Fibroblast of lung (primary cell): ENCODE measurements at regions not wholly inside any gene's neighbourhood (a gene's known extent, or its start where the extent isn't known, plus 50 kb on each side); places are given as distances from the start of the nearest gene placed in this dataset.

Experiments used
- DNase-seq, 2 donors: peaks; one replicate each; pipeline versions ENCODE4 v3.0.0 to v3.0.0-alpha.2; 2010; ENCODE audit warnings: low read depth in 2 of 2
- H2AFZ ChIP-seq: 2 replicates; pipeline ENCODE4 v1.5.1; 2012; ENCODE audit warnings: low read length, control low read depth, inconsistent platforms
- H3K27ac ChIP-seq: 2 replicates; pipeline ENCODE4 v1.5.1; 2011; ENCODE audit warnings: low read length, control low read depth; ENCODE audit not compliant: insufficient read depth
- H3K27me3 ChIP-seq: 2 replicates; pipeline ENCODE4 v1.5.1; 2011; ENCODE audit warnings: mild to moderate bottlenecking, low read length; ENCODE audit not compliant: control insufficient read depth, insufficient read depth
- H3K36me3 ChIP-seq: 2 replicates; pipeline ENCODE4 v1.5.1; 2011; ENCODE audit warnings: low read length; ENCODE audit not compliant: control insufficient read depth, insufficient read depth
- H3K4me1 ChIP-seq: 2 replicates; pipeline ENCODE4 v1.5.1; 2011; ENCODE audit warnings: low read length; ENCODE audit not compliant: control insufficient read depth, insufficient read depth; ENCODE audit errors: extremely low read depth
- H3K4me2 ChIP-seq: 2 replicates; pipeline ENCODE4 v1.5.1; 2011; ENCODE audit warnings: low read length, control low read depth; ENCODE audit not compliant: insufficient read depth; ENCODE audit errors: extremely low read depth
- H3K4me3 ChIP-seq, 4 experiments: fragments of 200-600 bp in 1 of 4; sonication (generic) in 1 of 4; replicated peaks in 1 of 4; 2 replicates each; pipeline ENCODE4 v1.5.1; 2011 to 2016; ENCODE audit warnings: low read length in 4 of 4, low read depth in 3 of 4, mild to moderate bottlenecking in 3 of 4, control low read depth in 2 of 4, inconsistent platforms in 1 of 4, mixed read lengths in 1 of 4; ENCODE audit not compliant: insufficient read depth in 1 of 4; ENCODE audit errors: control extremely low read depth in 1 of 4
- H3K79me2 ChIP-seq: 2 replicates; pipeline ENCODE4 v1.5.1; 2012; ENCODE audit warnings: mild to moderate bottlenecking, low read length, inconsistent platforms; ENCODE audit not compliant: control insufficient read depth, insufficient read depth
- H3K9ac ChIP-seq: 2 replicates; pipeline ENCODE4 v1.5.1; 2011; ENCODE audit warnings: mild to moderate bottlenecking, low read length, control low read depth; ENCODE audit not compliant: insufficient read depth
- H3K9me3 ChIP-seq: 2 replicates; pipeline ENCODE4 v1.5.1; 2012; ENCODE audit warnings: low read depth, low read length; ENCODE audit not compliant: control insufficient read depth, insufficient read depth
- H4K20me1 ChIP-seq: 2 replicates; pipeline ENCODE4 v1.5.1; 2011; ENCODE audit warnings: low read length; ENCODE audit not compliant: control insufficient read depth, insufficient read depth; ENCODE audit errors: extremely low read depth
- CTCF ChIP-seq, 2 donors: IDR thresholded peaks in 1 of 2; conservative IDR thresholded peaks in 1 of 2; 1 replicate in 1 of 2; 2 replicates in 1 of 2; pipeline ENCODE4 v1.5.1; 2011 to 2012; ENCODE audit warnings: low read length in 2 of 2, control low read depth in 1 of 2, inconsistent platforms in 1 of 2, low read depth in 1 of 2, mild to moderate bottlenecking in 1 of 2
- EZH2 ChIP-seq: IDR thresholded peaks from 2 replicates; pipeline ENCODE4 v1.5.1; 2012; ENCODE audit warnings: low read length, control low read depth, mild to moderate bottlenecking; ENCODE audit errors: missing control alignments

GRCh38 chr4:3835527-3836405, 69.6 kb downstream of the ADRA2C start:
- H3K9ac ChIP-seq: no peak overlapping the region
- H3K4me1 ChIP-seq: no peaks in the 10 kb centered on the region
- H4K20me1 ChIP-seq: no peaks in the 10 kb centered on the region
- H3K27ac ChIP-seq: no peak overlapping the region
- H3K79me2 ChIP-seq: no peaks in the 10 kb centered on the region
- no peak overlapping the region for H2AFZ ChIP-seq
- TF ChIP-seq EZH2 (no peak), CTCF (conservative IDR thresholded peaks at IDR 0.05 in 1 of 2, IDR thresholded peaks at IDR 0.05 in 1 of 2; ENCODE audit: low read depth in 1 of 2, low read length in 2 of 2) (no peak)
- no peak for DNase-seq
- no peaks in the 10 kb centered on the region for H3K9me3 ChIP-seq
- H3K4me3 ChIP-seq: no peak overlapping the region
- no peaks in the 10 kb centered on the region for H3K27me3 ChIP-seq
- H3K36me3 ChIP-seq: no peaks in the 10 kb centered on the region
- no peak overlapping the region for H3K4me2 ChIP-seq

GRCh38 chr4:3836406-3836755, 70.2 kb downstream of the ADRA2C start:
- no peaks in the 10 kb centered on the region for H4K20me1 ChIP-seq
- no peak overlapping the region for H3K9ac ChIP-seq
- H3K79me2 ChIP-seq: no peaks in the 10 kb centered on the region
- no peak overlapping the region for H2AFZ ChIP-seq
- H3K9me3 ChIP-seq: no peaks in the 10 kb centered on the region
- TF ChIP-seq CTCF (conservative IDR thresholded peaks at IDR 0.05 in 1 of 2, IDR thresholded peaks at IDR 0.05 in 1 of 2; ENCODE audit: low read depth in 1 of 2, low read length in 2 of 2): no peak
- TF ChIP-seq EZH2: no peak
- no peaks in the 10 kb centered on the region for H3K36me3 ChIP-seq
- no peaks in the 10 kb centered on the region for H3K4me1 ChIP-seq
- H3K4me2 ChIP-seq: no peak overlapping the region
- no peak overlapping the region for H3K27ac ChIP-seq
- DNase-seq: no peak
- no peak overlapping the region for H3K4me3 ChIP-seq
- H3K27me3 ChIP-seq: no peaks in the 10 kb centered on the region

GRCh38 chr4:3836756-3837601, 70.8 kb downstream of the ADRA2C start:
- Histone ChIP-seq H3K4me3 (no peak overlapping the region), H3K4me2 (no peak overlapping the region), H3K79me2 (no peaks in the 10 kb centered on the region), H3K9me3 (no peaks in the 10 kb centered on the region), H3K27ac (no peak overlapping the region), H3K4me1 (no peaks in the 10 kb centered on the region), H2AFZ (no peak overlapping the region), H3K27me3 (no peaks in the 10 kb centered on the region), H3K36me3 (no peaks in the 10 kb centered on the region), H4K20me1 (no peaks in the 10 kb centered on the region), H3K9ac (no peak overlapping the region)
- no peak for DNase-seq
- TF ChIP-seq CTCF (conservative IDR thresholded peaks at IDR 0.05 in 1 of 2, IDR thresholded peaks at IDR 0.05 in 1 of 2; ENCODE audit: low read depth in 1 of 2, low read length in 2 of 2) (no peak), EZH2 (no peak)
